GM21737 (cell line): ENCODE measurements at regions not wholly inside any gene's neighbourhood (a gene's known extent, or its start where the extent isn't known, plus 50 kb on each side); places are given as distances from the start of the nearest gene placed in this dataset.
"Not testable (repeated sequence)": the region's sequence is repeated elsewhere in the genome, so short reads cannot be mapped to it uniquely, and the experiment has no call there.

Source experiments
- ATAC-seq: cut with Tn5 transposase; IDR thresholded peaks from one replicate; pipeline ENCODE4 v1.9.1; 2021; ENCODE audit warnings: mild to moderate bottlenecking, moderate library complexity; ENCODE audit not compliant: unreplicated experiment

DNA sequence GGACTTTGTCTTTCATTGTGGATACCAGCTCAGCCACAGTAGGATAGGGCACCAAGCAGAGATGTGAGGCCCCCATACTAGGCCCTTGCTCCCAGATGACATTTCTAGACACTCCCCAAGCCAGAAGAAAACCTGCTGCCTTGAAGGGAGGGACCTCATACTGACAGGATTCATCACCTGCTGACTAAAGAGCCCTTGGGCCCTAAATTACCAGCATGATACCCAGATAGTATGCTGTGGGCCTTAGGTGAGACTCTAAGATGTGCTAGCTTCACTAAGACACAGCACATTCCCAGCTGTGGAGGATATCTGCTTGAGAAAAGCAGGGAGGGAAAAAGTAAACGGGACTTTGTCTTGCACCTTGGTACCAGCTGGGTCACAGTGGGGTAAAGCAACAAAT, 324.0 kb downstream of the TBL1XR1 start:
- ATAC-seq = no peak

DNA sequence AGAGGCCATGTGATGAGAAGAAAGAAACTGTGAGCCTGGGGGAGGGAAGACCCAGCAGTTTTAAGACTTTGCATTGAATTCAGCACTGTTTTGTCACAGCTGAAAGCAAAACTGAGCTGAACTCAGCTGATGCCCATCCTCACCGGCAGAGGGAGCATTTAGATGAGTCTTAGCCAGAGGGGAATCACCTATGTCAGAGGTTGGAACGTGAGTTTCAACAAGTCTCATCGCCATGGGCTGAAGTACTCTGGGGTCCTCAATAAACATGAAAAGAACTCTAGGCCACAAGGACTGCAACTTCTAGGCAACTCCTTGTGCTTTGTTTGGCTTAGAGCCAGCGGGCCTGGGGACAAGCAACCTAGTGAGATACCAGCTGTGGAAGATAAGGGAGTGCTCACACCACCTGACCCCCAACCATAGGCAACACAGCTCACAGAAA, 324.5 kb downstream of the TBL1XR1 start:
- ATAC-seq = peak; percentile 93

DNA sequence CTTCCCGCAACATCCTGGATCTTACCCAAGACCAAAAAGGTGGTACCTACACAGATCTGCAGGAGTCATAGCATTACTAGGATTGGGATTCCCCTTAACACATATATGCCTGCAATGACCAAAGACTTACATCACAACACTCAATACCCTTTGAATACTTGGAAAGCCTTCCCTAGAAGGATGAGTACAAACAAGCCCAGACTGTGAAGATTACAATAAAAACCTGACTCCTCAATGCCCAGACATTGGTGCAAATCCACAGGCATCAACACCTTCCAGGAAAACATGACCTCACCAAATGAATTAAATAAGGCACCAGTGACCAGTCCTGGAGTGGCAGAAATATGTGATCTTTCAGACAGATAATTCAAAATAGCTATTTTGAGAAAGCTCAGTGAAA, 326.8 kb downstream of the TBL1XR1 start:
- ATAC-seq = no peak

DNA sequence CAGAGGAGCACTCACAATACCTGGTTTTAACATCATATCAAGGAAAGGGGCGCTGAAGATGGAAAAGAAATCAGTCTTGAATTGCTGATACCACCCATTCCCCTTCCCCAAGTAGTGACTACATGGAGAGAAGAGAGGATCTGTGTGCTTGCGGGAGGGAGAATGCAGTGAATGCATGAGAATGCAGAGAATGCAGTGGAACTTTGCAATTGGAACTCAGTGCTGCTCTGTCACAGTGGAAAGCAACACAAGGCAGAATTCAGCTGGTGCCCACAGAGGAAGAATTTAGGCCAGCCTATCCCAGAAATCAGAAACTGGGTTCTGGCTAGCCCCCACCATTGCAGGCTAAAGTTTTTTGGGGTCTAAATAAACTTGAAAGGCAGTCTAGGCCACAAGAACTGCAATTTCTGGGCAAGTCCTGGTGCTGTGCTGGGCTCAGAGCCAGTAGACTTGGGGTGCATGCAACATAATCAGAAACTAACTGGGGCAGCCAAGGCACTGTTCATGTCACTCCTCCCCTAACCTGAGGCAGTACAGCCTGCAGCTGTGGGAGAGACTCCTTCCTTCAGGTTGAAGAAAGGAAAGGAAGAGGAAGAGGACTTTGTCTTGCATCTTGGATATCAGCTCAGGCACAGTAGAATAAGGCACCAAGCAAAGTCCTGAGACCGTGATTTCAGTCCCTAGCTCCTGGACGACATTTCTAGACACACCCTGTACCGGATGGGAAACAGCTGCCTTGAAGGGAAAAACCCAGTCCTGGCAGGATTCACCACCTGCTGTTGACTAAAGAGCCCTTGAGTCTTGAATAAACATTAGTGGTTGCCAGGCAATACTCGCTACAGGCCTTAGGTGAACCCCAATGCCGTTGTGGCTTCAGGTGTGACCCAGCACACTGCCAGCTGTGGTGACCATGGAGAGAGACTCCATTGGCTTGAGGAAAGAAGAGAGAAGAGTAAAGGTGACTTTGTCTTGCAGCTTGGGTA, 329.3 kb downstream of the TBL1XR1 start:
- ATAC-seq = no peak

DNA sequence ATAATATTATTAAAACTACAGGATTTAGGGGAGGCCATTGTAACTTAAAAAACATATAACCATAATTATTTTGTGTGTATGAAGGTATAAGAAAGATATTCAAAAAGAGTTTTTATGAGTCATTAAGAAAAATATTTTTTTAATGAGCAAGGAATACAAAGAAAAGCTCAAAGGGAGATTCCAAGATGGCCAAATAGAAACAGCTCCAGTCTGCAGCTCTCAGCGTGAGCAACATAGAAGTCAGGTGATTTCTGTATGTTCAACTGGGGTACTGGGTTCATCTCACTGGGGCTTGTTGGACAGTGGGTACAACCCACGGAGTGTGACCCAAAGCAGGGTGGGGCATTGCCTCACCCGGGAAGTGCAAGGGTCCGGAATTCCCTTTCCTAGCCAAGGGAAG, 336.1 kb downstream of the TBL1XR1 start:
- no peak for ATAC-seq

DNA sequence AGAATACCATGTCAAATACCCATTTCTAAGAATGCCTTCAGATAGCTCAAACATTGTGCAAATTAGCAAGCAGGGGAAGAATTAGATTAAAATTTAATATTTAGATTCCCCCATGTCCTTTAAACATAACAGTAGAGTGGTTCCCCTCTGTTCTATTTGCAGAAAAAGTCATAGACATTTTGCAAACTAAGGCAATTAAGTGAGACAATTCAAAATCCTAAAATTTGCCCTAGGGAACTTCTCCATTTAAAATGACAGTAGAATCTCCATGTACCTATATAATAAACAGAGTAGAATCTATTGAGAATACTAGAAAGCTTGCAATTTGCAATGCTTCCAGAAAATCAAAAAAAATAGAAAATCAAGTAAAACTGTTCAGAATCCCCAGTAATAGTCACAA, 340.6 kb downstream of the TBL1XR1 start:
- no peak for ATAC-seq

DNA sequence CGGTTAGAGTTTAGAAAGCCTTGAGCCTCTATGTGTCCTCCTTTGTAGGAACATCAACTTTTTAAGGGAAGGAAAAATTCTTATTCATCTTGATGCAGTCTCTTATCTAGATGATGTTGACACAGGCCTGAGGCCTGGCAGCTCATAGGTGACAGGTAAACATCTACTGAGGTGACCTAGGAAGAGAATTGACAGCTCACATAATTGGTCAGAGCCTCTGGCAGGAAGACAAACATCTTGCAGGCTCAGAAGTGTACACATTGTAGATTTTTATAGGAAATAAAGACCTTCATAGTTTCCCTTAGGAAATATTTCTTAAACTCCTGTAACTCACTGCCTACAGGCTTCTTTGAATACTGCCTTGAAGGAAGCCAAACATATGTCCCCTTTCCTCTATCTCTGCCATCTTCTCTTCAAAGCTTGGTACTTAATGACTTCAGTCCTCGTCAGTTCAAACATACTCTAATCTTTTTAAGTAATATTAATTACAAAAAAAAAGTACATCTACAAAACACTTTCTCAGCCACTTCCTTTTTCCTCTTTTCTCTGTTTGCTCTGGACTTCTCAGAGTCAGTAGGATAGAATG, 341.3 kb downstream of the TBL1XR1 start:
- no peak for ATAC-seq

DNA sequence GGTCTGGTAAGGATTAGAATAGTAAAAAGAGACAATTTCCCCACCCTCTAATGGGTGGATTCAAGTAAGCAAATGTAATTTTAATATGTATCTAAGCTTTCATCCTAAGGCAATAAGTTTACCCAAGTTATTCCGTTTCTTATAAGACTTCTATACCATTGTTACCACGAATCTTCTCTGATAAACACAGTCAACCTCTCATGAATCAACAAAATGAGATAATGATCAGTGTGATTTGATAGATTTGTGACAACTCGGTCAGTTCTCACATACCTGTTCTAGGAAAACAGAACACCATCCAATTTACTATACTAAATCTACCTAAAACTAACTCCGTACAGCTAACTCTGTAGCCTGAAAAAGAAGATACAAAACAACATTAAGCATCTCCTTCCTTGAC, 342.1 kb downstream of the TBL1XR1 start:
- ATAC-seq = no peak

DNA sequence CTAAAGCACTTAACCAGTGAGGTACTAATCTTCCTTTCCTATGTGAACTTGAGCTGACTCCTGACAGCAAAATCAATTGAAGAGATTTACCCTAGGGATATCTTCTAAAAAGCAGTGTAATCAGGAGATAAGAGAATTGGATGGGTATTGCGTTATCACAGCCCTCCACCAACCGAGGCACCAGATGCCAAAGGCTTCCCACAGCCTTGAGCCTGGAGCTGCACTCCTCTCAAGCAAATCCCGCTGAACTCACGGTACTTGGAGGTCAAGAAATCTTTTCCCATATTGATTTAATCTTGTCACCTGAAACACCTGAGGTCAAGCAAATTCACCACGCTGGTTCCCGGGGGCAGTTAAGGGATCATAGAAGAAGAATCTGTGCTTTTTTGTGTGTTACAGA, 346.8 kb downstream of the TBL1XR1 start:
- no peak for ATAC-seq

DNA sequence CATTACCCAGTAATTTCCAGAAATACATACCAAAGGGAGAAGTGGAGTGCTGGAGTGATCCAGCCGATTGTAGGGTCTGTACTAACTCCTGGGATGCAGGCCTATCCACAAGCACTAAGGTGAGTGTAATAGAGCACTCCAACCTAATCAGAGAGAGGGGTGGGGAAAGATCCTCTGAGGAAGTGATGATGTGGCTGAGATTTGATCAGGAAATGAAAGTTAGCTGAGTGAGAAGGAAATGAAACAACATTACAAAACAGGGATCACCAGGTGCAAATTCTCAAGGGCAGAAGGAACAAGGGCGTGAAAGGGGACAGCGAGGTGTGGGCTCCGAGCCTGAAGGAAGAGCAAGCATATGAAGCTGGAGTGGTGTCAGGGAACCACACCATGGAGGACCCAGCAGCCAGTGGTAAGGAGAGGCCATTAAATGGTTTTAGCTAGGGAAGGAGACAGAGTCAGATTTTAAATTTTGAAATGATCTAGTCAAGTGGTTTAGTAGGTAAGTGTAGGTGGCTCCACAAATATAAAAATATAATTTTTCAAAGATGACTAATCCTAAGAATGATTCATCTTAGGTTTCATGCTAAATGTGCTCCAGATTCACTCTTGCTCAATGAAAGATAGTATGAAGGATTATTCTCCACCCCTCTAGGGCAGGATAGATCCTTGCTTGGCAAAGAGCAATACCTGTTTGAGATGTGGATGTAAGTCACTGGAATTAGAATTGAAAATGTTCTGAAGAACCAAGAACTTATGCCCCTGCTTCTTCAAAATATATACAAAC, 348.7 kb downstream of the TBL1XR1 start:
- ATAC-seq = no peak

DNA sequence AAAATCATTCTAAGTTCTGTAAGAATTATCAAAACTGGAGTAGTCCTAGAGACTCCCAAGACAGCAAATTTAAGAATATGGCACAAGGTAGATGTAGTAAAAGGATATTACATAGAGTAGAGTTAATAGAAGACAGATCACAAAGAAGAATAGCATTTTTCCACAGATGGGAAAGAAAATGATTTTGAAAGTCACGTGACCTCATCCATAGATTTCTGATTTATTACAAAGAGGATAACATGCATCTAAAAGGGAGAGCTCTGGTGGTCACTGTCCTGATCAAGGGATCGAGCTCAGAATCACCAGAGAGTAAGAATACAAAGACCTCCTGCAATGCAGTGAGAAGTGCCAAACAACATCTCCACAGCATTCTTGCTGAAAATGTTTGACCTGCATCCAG, 354.4 kb downstream of the TBL1XR1 start:
- no peak for ATAC-seq

DNA sequence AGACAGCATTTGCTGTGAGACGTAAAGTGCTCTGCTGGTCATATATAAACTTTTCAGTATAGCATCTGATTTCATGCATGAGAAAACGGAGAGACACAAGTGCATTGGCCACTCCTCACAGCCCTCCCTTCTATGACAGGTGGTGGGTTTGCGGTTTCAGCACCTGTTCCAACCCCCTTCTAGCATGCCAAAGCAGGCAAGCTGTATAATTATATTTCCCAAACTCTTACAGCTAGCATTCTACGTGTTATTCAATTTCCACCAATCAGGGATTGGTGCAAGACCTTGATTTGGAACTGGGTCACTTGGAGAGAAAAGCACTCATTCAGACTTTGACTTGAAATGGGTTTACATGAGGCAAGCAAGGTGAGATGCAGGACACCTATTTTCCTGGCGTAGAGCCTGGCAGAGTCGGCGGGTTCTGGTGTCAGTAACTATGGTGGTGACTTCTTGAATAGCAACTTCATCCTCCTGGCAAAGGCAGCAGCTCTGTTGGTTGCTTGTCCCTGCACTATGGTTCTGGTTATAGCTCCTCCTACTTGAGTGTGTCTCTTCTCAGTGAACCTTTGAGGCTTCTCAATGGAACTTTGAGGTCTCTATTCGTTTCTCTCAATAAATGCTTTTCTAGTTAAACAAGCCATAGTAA, 356.5 kb downstream of the TBL1XR1 start:
- no peak for ATAC-seq

DNA sequence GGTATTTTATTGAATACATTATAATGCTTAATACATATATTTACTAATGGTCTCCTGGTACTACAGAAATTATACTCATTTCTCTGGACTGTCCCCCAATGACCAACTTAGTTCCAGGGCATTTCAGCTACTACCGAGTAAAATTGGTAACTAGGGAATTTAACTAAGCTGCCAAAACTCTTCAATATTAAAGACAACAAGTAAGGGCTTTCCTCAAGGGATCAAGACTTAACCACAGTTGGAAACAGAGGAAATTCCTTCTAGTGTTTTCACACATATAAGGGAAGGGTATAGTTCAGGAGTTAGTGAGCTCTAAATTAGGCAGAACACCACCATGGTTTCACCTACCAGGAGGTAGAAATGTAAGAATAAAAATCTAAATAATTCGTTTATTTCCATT, 357.4 kb downstream of the TBL1XR1 start:
- no peak for ATAC-seq

DNA sequence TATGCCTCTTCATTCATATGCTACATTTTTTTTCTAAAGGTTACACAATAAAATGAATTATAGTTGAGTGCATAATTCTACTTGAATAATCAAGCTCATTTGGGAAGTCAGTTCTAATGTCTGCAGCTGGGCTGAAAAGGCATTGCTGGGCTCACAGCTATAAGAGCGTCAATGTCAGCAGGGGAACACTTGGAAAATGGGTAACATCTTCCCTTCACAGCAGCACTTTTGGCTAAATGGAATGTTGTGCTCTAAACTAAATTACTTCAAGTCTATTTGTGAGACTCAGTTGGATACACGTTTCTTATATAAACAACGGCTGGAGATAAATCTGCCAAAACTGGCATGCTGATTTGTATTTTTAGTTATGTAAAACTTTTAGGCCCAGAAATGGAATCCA, 357.8 kb downstream of the TBL1XR1 start:
- no peak for ATAC-seq

DNA sequence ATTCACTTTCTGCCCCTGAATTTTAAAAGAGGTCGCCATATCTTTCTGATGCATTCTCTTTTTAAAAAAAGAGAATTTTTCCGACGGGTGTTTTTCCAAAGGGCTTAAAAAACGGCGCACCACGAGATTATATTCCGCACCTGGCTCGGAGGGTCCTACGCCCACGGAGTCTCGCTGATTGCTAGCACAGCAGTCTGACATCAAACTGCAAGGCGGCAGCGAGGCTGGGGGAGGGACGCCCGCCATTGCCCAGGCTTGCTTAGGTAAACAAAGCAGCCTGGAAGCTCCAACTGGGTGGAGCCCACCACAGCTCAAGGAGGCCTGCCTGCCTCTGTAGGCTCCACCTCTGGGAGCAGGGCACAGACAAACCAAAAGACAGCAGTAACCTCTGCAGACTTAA, 370.0 kb downstream of the TBL1XR1 start:
- not testable (repeated sequence) for ATAC-seq

DNA sequence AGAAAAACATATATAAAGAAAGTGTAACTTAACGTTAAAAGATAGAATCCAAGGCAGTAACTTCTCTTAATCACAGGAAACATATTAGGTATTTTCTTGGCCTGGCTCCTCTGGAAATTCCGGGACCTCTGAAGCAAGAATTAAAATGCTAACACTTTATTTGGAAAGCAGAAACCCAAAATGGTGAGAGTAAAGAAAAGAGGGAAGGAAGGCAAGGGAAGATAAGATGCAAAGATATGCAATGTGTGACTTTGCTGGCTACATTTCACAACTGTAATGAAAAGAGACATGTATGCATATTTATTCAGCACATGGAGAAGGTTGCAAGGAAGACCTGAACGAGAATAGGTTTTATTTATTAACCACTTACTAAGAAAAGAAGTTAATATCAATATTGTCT, 372.5 kb downstream of the TBL1XR1 start:
- no peak for ATAC-seq

DNA sequence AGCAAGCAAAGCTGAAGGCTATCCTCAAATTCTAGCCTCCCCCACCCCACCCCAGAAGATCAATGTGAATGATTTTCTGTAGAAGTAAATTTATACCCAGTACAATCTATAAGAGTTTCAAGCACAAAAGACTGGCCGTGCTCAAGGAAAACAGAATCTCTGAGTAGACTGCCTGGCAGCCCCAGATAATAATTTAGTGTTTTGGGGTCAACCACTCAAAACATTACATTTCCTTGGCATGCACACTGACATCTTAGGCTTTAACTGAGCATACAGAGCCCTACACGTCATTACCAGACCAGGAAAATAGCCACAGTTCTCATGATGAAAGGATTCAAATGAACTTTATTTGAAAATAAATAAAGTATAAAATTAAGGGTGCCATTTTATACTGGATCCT, 376.5 kb downstream of the TBL1XR1 start:
- ATAC-seq = no peak

DNA sequence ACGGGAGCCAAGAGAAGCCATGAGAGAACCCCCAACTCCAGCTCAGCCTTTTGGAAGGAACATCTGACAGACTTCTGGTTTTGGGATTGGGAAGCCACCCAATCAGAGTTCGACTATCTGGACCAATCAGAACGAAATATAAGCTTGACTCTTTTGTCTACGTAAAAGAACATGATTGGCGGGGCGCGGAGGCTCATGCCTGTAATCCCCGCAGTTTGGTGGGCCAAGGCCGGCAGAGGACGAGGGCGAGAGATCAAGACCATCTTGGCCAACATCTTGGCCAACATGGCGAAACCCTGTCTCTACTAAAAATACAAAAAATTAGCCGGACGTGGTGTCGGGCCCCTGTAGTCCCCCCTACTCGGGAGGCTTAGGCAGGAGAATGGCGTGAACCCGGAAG, 380.3 kb downstream of the TBL1XR1 start:
- no peak for ATAC-seq

DNA sequence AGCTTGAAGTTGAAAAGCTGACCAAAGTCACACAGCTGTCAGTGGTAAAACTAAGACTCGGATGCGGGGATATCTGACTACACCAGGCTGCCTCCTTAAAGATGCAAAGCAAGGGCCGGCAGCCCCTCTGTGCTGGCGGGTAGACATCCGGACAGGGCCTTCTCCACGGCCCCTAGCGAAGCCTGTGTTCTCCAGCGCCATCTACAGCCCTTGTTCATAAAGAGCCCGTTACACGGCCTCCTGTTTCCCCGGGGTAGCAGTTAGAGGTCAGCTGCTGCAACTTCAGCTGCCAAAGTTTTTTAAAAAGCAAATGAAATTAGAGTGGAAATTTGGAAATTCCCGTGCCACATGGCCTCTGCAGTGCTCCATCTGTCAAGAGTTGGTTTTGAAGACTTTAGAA, 383.0 kb downstream of the TBL1XR1 start:
- peak; percentile 97 for ATAC-seq

DNA sequence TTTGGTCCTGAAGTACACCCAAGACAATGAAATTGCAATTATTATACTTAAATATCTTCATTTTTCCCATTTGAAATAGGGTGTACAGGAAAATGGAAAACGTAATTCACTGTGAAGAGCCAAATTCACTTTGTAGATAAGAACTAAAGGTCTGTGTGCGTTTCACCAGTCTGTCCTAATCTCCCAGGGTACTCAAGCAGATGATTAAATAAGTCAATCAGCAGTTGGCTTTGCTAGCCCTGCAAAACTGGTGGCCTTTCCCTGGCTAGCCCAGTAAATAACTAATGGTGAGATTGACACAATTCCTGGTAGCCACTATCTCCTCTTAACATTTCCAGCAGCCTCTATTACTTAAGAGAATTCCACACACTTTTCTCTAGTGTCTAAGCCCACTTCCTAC, 389.3 kb downstream of the TBL1XR1 start:
- ATAC-seq = no peak

DNA sequence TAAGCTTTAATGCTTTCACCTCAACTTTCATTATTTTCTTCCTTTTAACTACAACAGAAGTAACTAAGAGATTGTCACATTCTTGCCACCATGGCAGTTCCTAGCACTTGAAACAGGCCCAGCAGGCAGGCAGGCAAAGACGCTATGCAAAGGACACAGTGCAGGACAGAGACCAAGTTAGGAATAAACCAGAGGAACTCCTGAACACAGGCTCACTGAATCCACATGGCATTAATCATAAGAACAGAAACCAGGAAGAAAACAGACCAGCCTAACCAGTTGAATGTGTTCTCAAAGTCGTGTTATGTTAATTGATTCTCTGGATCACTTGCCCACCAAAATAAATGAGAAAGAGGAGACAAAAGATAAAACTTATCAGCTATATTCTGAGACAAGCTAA, 397.6 kb downstream of the TBL1XR1 start:
- no peak for ATAC-seq
